NCI-H510A (cell line): ENCODE measurements at regions not wholly inside any gene's neighbourhood (a gene's known extent, or its start where the extent isn't known, plus 50 kb on each side); places are given as distances from the start of the nearest gene placed in this dataset.
"Not testable (repeated sequence)": the region's sequence is repeated elsewhere in the genome, so short reads cannot be mapped to it uniquely, and the experiment has no call there.

Experiments
- DNase-seq: peaks from one replicate; lab custom pipeline; 2025; lab: John Stamatoyannopoulos, UW

- DNase-seq: no peak
Observed at GRCh38 chr7:115350764-115351163, 428.9 kb downstream of the MDFIC start.

DNA sequence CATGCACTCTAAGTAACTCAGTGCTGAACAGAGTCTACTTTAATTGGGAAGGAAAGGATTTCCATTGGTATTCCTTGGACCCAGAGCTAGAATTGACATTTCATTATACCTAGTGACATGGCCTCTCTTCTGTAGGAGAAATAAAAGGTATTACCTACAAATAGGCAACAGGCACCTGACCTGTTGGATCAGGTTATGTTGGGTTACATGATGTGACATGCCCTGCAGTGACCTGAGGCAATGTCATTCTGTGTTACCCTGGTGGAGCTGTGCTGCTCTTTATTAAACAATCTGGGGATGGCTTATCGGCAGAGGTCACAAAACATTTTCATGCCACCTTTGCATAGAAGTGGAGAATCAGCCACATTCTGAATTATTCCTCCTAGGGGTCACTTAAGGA, 427.7 kb downstream of the MDFIC start:
- DNase-seq: no peak

DNA sequence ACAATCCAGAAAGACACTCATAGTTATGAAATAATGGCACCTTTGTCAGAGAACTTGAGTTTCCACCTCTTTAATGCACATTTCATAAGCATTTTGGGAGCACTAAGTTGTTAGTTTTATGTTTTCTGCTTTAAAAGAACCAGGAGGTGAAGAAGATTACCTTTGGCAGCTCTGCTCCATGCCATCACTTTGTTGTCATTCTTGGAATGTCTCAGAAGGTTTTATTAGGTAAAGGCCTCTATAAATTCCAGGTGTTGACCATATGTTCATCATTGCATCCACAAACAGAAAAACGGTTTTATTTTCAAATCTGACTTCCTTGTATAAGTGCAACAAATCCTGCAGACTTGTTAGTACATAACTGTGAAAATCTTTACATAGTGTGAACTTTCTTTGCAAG, 424.8 kb downstream of the MDFIC start:
- no peak for DNase-seq

GRCh38 chr7:115340828-115341227, 418.9 kb downstream of the MDFIC start:
- no peak for DNase-seq

DNA sequence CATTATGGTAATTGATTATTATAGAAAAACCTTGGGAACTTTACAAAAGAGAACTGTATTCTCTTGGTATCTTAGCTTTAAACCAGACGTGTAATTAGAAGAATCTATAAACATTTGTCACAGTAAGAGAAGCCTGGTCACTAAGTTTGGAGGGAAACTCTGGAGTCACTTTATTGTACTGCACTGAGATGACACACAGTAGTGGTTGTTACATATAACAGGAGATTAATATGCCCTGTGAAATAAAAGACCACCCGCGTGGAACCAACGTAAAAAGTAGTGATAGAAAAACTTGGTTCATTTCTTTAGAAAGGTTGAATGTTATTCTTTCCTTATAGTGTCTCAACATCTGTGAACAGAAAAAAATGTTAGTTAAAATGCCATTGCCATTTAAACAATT, 416.1 kb downstream of the MDFIC start:
- DNase-seq: no peak

DNA sequence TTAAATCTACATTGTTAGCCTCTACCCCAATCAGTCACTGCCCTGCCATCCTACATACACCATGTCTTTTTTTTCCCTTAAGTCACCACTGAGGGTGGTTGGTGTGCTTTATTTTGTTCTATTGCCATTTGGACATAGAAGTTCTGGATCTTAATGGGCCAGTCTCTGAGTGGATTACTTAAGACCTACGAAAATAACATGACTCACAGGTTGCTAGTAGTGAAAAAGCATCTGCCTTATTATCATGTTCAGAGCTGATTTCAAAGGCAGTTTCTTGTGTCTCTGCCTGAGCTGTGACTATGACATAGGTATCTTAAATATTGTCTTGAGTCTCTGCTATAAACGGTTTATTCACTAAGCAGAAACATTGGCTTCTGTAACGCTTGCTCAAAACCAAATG, 410.8 kb downstream of the MDFIC start:
- no peak for DNase-seq

DNA sequence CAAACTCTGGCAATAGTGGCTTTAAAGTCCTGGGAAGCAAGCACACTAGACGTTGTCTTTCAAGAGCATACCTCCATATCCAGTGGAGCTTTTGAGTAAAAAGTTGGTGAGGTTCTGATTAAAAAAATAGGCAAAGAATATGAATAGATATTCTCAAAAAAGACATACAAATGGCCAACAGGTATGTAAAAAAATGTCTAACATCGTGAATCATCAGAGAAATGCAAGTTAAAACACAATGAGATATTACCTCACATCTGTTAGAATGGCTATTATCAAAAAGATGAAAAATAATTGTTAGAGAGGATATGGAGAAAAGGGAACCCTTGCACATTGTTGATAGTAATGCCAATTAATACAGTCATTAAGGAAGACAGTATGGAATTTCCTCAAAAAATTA, 407.1 kb downstream of the MDFIC start:
- DNase-seq: no peak

- DNase-seq: no peak
Observed at GRCh38 chr7:115328018-115328417, 406.1 kb downstream of the MDFIC start.

- no peak for DNase-seq
Observed at GRCh38 chr7:115327326-115327725, 405.4 kb downstream of the MDFIC start.

GRCh38 chr7:115319541-115319940, 397.6 kb downstream of the MDFIC start:
- no peak for DNase-seq

- DNase-seq: not testable (repeated sequence)
Observed at GRCh38 chr7:115310316-115310715, 388.4 kb downstream of the MDFIC start.

DNA sequence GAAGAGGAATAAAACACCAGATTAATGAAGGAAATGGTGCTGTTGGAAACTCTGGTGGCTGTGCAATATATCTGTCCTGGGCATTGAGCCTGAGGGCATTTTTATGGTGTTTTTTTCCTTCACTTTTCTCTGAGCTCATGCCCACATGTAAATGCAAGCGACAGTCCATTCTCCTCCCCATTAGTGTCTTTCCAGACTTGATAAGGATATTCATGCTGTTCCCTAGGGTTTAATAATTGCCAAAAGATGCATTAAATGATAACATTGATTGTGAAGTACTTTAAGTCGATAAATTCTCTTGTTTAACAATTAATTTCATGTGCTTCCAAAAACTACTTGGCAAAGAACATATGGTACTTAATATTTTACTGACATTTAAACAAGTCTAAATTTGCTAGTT, 384.7 kb downstream of the MDFIC start:
- DNase-seq: no peak

DNA sequence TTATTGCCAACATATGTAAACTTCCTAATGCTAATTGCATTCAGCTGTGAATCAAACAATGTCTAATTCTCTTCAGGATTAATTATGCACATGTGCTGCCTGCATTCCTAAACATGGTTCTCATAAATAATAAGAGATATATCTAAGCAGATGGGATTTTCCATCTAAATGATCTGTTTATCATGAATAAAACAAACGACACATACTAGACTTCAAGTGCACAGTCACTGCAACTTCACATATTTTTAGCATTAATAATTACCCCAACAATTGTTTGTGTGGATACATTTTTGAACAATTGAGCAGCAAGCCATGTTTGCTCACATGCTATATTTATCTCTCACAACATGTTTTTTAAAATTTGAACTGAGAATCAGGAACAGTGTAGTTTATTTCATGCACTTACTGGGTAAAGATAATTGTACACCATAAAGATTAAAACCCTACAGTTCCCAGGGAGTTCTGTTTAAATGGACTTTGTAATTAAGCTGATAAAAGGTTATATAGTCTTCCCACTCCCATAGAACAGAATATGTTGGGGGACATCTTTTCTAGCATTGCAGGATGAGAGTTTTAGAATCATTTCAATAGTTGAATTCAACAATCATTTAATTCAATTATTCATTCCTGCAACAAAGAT, 378.5 kb downstream of the MDFIC start:
- no peak for DNase-seq

GRCh38 chr7:115299397-115300037, 377.6 kb downstream of the MDFIC start:
- no peak for DNase-seq

GRCh38 chr7:115297656-115298055, 375.8 kb downstream of the MDFIC start:
- no peak for DNase-seq

GRCh38 chr7:115293628-115294240, 371.8 kb downstream of the MDFIC start:
- no peak for DNase-seq

GRCh38 chr7:115292381-115292780, 370.5 kb downstream of the MDFIC start:
- DNase-seq: no peak

DNA sequence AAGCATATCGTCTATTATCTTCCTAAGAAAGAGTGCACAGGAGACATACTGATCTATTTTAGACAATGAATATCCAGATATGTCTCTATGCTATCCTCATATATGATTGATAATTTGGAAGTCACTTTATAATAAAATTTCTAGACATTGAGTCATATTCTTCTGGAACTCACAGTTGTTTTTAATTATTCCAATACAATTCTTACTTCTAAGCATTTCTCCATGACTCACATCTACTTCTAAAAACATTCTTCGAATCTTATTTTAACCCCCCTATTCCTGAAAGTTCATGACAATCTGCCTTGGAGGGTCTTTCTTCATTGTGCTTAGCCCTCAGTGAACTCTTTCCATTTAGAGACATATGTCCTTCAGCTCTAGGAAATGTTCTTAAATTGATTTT, 368.1 kb downstream of the MDFIC start:
- no peak for DNase-seq

- DNase-seq: no peak
Observed at GRCh38 chr7:115276791-115277190, 354.9 kb downstream of the MDFIC start.

- DNase-seq: not testable (repeated sequence)
Observed at GRCh38 chr7:115273855-115274254, 352.0 kb downstream of the MDFIC start.

- DNase-seq: no peak
Observed at GRCh38 chr7:115273139-115273772, 351.4 kb downstream of the MDFIC start.

DNA sequence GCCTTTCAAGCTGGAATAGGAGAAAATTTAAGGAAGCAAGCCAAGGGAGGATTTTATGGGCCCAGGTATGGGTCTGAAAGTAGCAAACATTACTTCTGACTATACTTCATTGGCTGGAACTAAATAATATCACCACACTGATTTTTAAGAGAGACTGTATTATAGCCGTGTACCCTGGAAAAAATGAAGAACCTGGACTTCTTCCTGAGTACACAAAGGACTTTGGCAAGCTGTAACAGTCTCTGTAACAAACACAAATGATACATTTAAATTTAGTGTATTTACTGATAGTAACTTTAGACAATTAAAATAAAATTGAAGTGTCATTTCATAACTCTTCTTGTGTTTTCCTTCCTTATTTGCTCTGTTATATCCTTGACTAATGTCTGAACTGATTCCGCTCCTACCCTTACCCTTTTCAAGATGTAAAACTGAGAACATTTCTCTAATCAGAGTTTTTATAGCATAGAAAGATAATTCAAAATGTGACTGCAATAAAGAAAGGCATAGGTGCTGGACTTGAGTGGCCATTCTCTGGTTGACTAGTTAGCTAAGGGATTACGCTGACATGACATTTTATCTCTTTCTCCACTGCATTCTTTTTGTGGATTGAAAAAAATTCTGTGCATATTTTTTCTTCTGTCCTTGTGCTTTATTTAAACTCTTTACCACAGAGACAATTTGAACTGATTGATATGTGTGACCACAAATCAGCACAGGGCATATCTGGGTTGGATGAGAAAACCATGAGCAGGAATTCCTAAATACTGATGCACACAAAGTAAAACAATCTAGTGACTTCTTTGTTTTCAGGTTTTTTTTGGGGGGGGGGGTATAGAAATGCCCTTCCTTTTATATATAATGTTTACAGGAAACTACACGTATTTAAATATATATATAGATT, 349.7 kb downstream of the MDFIC start:
- DNase-seq: no peak
